ENCODE measurements at regions not wholly inside any gene's neighbourhood (a gene's known extent, or its start where the extent isn't known, plus 50 kb on each side); places are given as distances from the start of the nearest gene placed in this dataset.
A peak's percentile ranks its signal among the peaks of the same experiment; 100 is the strongest.

- no peak for DNase-seq (ENCODE audit: extremely low spot score)
- Histone ChIP-seq H3K27ac (replicated peaks in 1 of 4) (no peak overlapping the region), H3K4me3 (no peak overlapping the region), H3K4me1 (peaks cover 0 to 8% (median 0%) of the 10 kb centered on the region in 4 donors), H3K9me3 (no peaks in the 10 kb centered on the region), H3K36me3 (no peaks in the 10 kb centered on the region), H3K27me3 (no peaks in the 10 kb centered on the region)
- 73% methylated on average over 7 of the region's 7 CpGs for WGBS
- intact Hi-C loops (cut with DNase I), result no loop called here
- TF ChIP-seq CTCF (IDR thresholded peaks at IDR 0.05) (no peak), POLR2A (IDR thresholded peaks at IDR 0.05; ENCODE audit: low read depth) (no peak), EP300 (IDR thresholded peaks at IDR 0.05) (no peak), POLR2AphosphoS5 (IDR thresholded peaks at IDR 0.05) (no peak)
These were observed 106.4 kb upstream of the SSTR4 start for GRCh38 chr20:22928679-22929078.

GRCh38 chr20:22929661-22930060, 105.5 kb upstream of the SSTR4 start:
- no peak for TF ChIP-seq EP300 (IDR thresholded peaks at IDR 0.05)
- TF ChIP-seq POLR2AphosphoS5 (IDR thresholded peaks at IDR 0.05), result no peak
- no peak for DNase-seq (ENCODE audit: extremely low spot score)
- H3K4me1 ChIP-seq, result peaks cover 0 to under 1% (median 0%) of the 10 kb centered on the region in 4 donors
- H3K27ac ChIP-seq (replicated peaks in 1 of 4), result no peak overlapping the region
- H3K36me3 ChIP-seq, result no peaks in the 10 kb centered on the region
- H3K4me3 ChIP-seq, result no peak overlapping the region
- H3K27me3 ChIP-seq, result no peaks in the 10 kb centered on the region
- no peaks in the 10 kb centered on the region for H3K9me3 ChIP-seq
- intact Hi-C loops (cut with DNase I), result no loop called here
- 85% methylated on average over 2 of the region's 2 CpGs for WGBS

GRCh38 chr20:22931653-22932608, 103.2 kb upstream of the SSTR4 start:
- Histone ChIP-seq H3K36me3 (no peaks in the 10 kb centered on the region), H3K9me3 (no peaks in the 10 kb centered on the region), H3K27ac (replicated peaks in 1 of 4) (no peak overlapping the region), H3K4me1 (no peaks in the 10 kb centered on the region), H3K27me3 (no peaks in the 10 kb centered on the region), H3K4me3 (no peak overlapping the region)
- TF ChIP-seq POLR2AphosphoS5 (IDR thresholded peaks at IDR 0.05), result no peak
- no peak for TF ChIP-seq EP300 (IDR thresholded peaks at IDR 0.05)
- TF ChIP-seq CTCF (IDR thresholded peaks at IDR 0.05), result no peak
- TF ChIP-seq POLR2A (IDR thresholded peaks at IDR 0.05; ENCODE audit: low read depth), result no peak
- intact Hi-C loops (cut with DNase I), result no loop called here
- no peak for DNase-seq (ENCODE audit: extremely low spot score)
- 82% methylated on average over 7 of the region's 7 CpGs for WGBS

- H3K4me1 ChIP-seq, result no peaks in the 10 kb centered on the region
- no peak for TF ChIP-seq POLR2A (IDR thresholded peaks at IDR 0.05; ENCODE audit: low read depth)
- no peak for TF ChIP-seq POLR2AphosphoS5 (IDR thresholded peaks at IDR 0.05)
- TF ChIP-seq EP300 (IDR thresholded peaks at IDR 0.05), result no peak
- TF ChIP-seq CTCF (IDR thresholded peaks at IDR 0.05), result no peak
- H3K27me3 ChIP-seq, result no peaks in the 10 kb centered on the region
- no peaks in the 10 kb centered on the region for H3K36me3 ChIP-seq
- no peak overlapping the region for H3K27ac ChIP-seq (replicated peaks in 1 of 4)
- no peak for DNase-seq (ENCODE audit: extremely low spot score)
- intact Hi-C loops (cut with DNase I), result no loop called here
- no peaks in the 10 kb centered on the region for H3K9me3 ChIP-seq
- H3K4me3 ChIP-seq, result no peak overlapping the region
- WGBS, result 61% methylated on average over 3 of the region's 3 CpGs
These were observed 95.9 kb upstream of the SSTR4 start for GRCh38 chr20:22939181-22939580.

- intact Hi-C loops (cut with DNase I), result no loop called here
- peak; percentile 62 for DNase-seq (ENCODE audit: extremely low spot score)
- Histone ChIP-seq H3K36me3 (no peaks in the 10 kb centered on the region), H3K4me1 (no peaks in the 10 kb centered on the region), H3K4me3 (no peak overlapping the region), H3K27me3 (no peaks in the 10 kb centered on the region), H3K27ac (replicated peaks in 1 of 4) (no peak overlapping the region), H3K9me3 (no peaks in the 10 kb centered on the region)
- TF ChIP-seq CTCF (IDR thresholded peaks at IDR 0.05) (no peak), POLR2A (IDR thresholded peaks at IDR 0.05; ENCODE audit: low read depth) (no peak), POLR2AphosphoS5 (IDR thresholded peaks at IDR 0.05) (no peak), EP300 (IDR thresholded peaks at IDR 0.05) (no peak)
- WGBS, result 77% methylated on average over 4 of the region's 4 CpGs
These were observed 94.8 kb upstream of the SSTR4 start for GRCh38 chr20:22940350-22940749.
